Fibroblast of the aortic adventitia (primary cell): ENCODE measurements at regions not wholly inside any gene's neighbourhood (a gene's known extent, or its start where the extent isn't known, plus 50 kb on each side); places are given as distances from the start of the nearest gene placed in this dataset.

Source experiments
- DNase-seq: peaks from one replicate; pipeline ENCODE4 v3.0.0-alpha.2; 2010; ENCODE audit warnings: low read depth
- H3K4me3 ChIP-seq: 2 replicates; pipeline ENCODE4 v1.5.1; 2011; ENCODE audit warnings: low read depth, mild to moderate bottlenecking, control low read depth, low read length, moderate library complexity
- TF ChIP-seq, protein P1 (sequence below): IDR thresholded peaks from 2 replicates; pipeline ENCODE4 v1.5.1; 2011; ENCODE audit warnings: mild to moderate bottlenecking, low read length, control low read depth, inconsistent platforms; ENCODE audit not compliant: insufficient read depth

GRCh38 chr3:14252321-14253021 lies 73.9 kb downstream of the LSM3 start:
- no peak for DNase-seq
- TF ChIP-seq, protein P1, sequence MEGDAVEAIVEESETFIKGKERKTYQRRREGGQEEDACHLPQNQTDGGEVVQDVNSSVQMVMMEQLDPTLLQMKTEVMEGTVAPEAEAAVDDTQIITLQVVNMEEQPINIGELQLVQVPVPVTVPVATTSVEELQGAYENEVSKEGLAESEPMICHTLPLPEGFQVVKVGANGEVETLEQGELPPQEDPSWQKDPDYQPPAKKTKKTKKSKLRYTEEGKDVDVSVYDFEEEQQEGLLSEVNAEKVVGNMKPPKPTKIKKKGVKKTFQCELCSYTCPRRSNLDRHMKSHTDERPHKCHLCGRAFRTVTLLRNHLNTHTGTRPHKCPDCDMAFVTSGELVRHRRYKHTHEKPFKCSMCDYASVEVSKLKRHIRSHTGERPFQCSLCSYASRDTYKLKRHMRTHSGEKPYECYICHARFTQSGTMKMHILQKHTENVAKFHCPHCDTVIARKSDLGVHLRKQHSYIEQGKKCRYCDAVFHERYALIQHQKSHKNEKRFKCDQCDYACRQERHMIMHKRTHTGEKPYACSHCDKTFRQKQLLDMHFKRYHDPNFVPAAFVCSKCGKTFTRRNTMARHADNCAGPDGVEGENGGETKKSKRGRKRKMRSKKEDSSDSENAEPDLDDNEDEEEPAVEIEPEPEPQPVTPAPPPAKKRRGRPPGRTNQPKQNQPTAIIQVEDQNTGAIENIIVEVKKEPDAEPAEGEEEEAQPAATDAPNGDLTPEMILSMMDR: no peak
- no peak overlapping the region for H3K4me3 ChIP-seq

DNA sequence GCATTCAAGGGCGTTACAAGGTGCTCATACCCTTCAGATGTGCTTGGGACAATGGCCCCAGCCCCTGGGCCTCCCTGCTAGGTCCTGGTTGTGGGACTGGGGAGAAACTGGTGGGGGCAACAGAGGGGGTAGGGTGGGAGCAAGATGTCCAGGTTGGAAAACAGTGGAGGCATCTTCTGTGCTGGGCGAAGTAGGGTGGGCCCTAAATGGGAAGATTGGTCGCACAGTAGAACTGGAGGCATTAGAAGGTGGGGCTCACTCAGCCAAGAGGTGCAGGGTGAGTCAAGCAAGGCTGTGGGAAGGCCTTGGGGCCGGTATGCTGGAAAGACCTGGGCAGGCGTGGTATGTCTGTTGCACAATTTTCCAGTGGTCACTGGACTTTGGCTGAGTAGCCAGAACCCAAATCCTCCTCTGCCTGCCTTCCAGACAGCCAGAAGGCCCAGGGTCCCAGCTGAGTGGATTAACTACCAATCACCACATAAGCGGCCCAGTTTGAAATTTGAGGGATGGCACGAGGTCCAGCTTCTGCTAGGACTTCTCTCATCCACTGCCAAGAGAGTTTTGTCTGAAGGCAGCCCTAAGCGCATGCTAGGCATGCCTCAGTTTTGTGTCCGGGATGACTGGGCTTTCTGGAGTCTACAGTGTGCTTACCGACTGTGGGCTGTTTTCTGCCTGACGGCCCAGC lies 74.5 kb downstream of the LSM3 start:
- peak; percentile 53 for DNase-seq
- H3K4me3 ChIP-seq: no peak overlapping the region
- TF ChIP-seq, protein P1: no peak

DNA sequence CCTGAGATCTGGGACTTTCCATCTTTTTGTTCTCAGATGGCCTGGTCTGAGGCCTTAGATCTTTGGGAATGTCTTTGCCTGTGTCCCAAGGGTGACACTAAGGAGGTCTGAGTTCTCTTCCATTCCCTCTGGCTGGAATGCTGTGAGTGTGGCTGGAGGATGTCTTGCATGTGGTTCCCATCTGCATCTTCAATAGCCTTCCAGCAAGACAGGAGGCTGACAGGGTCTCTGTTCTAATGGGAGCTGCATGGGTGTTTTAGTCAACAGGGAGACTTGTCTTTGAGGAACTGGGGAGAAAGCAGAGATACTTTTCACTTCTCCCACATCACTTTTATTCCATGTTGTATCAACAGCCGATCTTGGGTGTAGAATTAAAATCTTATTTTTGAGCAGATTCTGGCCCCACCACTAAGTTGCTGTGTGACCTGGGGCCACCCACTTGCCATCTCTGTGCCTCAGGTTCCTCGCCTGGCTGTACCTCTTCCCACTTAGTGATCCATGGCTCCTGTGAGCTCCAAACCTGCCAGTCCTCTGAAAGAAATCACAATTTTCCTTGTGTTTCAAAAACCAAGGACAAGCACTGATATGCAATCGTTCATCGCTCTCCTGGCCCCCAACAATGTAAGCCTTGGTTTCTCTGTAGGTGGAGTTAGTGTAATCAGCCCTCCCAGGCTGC lies 75.2 kb downstream of the LSM3 start:
- no peak overlapping the region for H3K4me3 ChIP-seq
- TF ChIP-seq, protein P1: no peak
- DNase-seq: no peak

GRCh38 chr3:14254812-14255702 lies 76.4 kb downstream of the LSM3 start:
- TF ChIP-seq, protein P1: no peak
- no peak overlapping the region for H3K4me3 ChIP-seq
- no peak for DNase-seq

GRCh38 chr3:14256046-14256445 lies 77.4 kb downstream of the LSM3 start:
- no peak overlapping the region for H3K4me3 ChIP-seq
- TF ChIP-seq, protein P1: no peak
- DNase-seq: no peak
